Neutrophil (primary cell): ENCODE measurements at regions not wholly inside any gene's neighbourhood (a gene's known extent, or its start where the extent isn't known, plus 50 kb on each side); places are given as distances from the start of the nearest gene placed in this dataset.

Experiments
- H3K27ac ChIP-seq: fragments of 200-600 bp; sonication (generic); 2 replicates; pipeline ENCODE4 v1.5.1; 2016; ENCODE audit warnings: mild to moderate bottlenecking, moderate library complexity
- H3K27me3 ChIP-seq: fragments of 200-600 bp; sonication (generic); 2 replicates; pipeline ENCODE4 v1.6.0; 2016; ENCODE audit warnings: mild to moderate bottlenecking
- H3K36me3 ChIP-seq: fragments of 200-600 bp; sonication (generic); 2 replicates; pipeline ENCODE4 v1.5.1; 2017
- H3K4me1 ChIP-seq, 2 experiments: fragments of 200-600 bp in 1 of 2; sonication (generic) in 1 of 2; 1 replicate in 1 of 2; 2 replicates in 1 of 2; pipeline versions ENCODE4 v1.5.1 to v1.6.1; 2013 to 2016; ENCODE audit warnings: low read depth in 1 of 2, low read length in 1 of 2, mild to moderate bottlenecking in 1 of 2, moderate library complexity in 1 of 2; ENCODE audit not compliant: control insufficient read depth in 1 of 2, insufficient read depth in 1 of 2
- H3K4me3 ChIP-seq, 2 experiments: fragments of 200-600 bp in 1 of 2; sonication (generic) in 1 of 2; 1 replicate in 1 of 2; 2 replicates in 1 of 2; pipeline ENCODE4 v1.5.1; 2013 to 2016; ENCODE audit warnings: low read depth in 1 of 2, low read length in 1 of 2, mild to moderate bottlenecking in 1 of 2, moderate library complexity in 1 of 2
- H3K9me3 ChIP-seq: fragments of 200-600 bp; sonication (generic); 2 replicates; pipeline ENCODE4 v1.5.1; 2016
- TF ChIP-seq, protein P1 (sequence below): fragments of 200-600 bp; sonication (generic); IDR thresholded peaks from 2 replicates; pipeline ENCODE4 v1.5.1; 2016; ENCODE audit warnings: antibody characterized with exemption

GRCh38 chr4:129428454-129428853, 332.5 kb downstream of the C4orf33 start:
- no peak overlapping the region for H3K27ac ChIP-seq
- no peaks in the 10 kb centered on the region for H3K9me3 ChIP-seq
- TF ChIP-seq, protein P1, sequence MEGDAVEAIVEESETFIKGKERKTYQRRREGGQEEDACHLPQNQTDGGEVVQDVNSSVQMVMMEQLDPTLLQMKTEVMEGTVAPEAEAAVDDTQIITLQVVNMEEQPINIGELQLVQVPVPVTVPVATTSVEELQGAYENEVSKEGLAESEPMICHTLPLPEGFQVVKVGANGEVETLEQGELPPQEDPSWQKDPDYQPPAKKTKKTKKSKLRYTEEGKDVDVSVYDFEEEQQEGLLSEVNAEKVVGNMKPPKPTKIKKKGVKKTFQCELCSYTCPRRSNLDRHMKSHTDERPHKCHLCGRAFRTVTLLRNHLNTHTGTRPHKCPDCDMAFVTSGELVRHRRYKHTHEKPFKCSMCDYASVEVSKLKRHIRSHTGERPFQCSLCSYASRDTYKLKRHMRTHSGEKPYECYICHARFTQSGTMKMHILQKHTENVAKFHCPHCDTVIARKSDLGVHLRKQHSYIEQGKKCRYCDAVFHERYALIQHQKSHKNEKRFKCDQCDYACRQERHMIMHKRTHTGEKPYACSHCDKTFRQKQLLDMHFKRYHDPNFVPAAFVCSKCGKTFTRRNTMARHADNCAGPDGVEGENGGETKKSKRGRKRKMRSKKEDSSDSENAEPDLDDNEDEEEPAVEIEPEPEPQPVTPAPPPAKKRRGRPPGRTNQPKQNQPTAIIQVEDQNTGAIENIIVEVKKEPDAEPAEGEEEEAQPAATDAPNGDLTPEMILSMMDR, result no peak
- H3K4me3 ChIP-seq, result no peak overlapping the region
- H3K27me3 ChIP-seq, result no peaks in the 10 kb centered on the region
- no peaks in the 10 kb centered on the region for H3K36me3 ChIP-seq
- no peaks in the 10 kb centered on the region for H3K4me1 ChIP-seq

GRCh38 chr4:129429581-129430320, 333.8 kb downstream of the C4orf33 start:
- Histone ChIP-seq H3K4me3 (no peak overlapping the region), H3K27me3 (no peaks in the 10 kb centered on the region), H3K36me3 (no peaks in the 10 kb centered on the region), H3K27ac (no peak overlapping the region), H3K9me3 (no peaks in the 10 kb centered on the region), H3K4me1 (no peaks in the 10 kb centered on the region)
- TF ChIP-seq, protein P1, result no peak

DNA sequence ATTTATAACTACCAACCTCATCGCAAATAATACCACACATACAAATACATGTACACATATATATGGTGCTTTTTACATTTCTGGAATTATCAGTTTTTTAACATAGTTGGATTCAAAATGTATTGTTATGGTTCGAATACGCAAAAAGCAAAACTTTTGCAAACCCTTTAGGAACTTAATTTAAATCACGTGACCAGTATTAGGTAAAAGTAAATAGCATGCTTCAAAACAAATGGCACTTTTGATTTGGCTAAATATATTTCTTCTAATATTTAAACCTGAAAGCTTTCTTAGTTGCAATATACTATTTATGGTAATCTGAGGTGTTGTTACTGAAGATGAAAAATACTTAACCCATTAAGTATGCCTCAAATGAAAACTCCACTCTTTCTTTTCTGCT, 341.4 kb downstream of the C4orf33 start:
- H3K9me3 ChIP-seq, result no peaks in the 10 kb centered on the region
- no peak overlapping the region for H3K27ac ChIP-seq
- TF ChIP-seq, protein P1, result no peak
- H3K4me1 ChIP-seq, result no peaks in the 10 kb centered on the region
- no peak overlapping the region for H3K4me3 ChIP-seq
- no peaks in the 10 kb centered on the region for H3K27me3 ChIP-seq
- H3K36me3 ChIP-seq, result no peaks in the 10 kb centered on the region

GRCh38 chr4:129438456-129438981, 342.6 kb downstream of the C4orf33 start:
- Histone ChIP-seq H3K4me1 (no peaks in the 10 kb centered on the region), H3K27me3 (no peaks in the 10 kb centered on the region), H3K36me3 (no peaks in the 10 kb centered on the region), H3K4me3 (no peak overlapping the region), H3K9me3 (no peaks in the 10 kb centered on the region), H3K27ac (no peak overlapping the region)
- TF ChIP-seq, protein P1, result no peak

DNA sequence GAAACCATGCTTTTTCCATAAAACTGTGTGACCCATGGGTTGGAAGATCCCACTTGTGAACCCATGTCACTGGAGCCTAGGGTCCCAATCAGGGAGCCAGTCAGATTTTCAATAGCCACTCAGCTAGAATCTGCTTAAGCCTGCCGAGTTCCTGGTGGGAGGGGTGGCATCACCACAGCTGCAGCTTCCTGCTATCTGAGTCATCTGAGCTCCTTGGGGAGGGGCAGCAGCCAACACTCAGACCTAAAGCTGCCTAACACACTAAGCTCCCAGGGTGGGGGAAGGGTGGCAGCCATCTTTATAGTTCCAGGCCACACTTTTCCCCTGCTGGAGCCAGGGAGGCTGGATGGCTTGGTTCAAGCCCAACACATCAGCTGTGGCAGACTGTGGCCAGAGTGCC, 350.1 kb downstream of the C4orf33 start:
- no peak overlapping the region for H3K27ac ChIP-seq
- no peaks in the 10 kb centered on the region for H3K27me3 ChIP-seq
- no peaks in the 10 kb centered on the region for H3K36me3 ChIP-seq
- TF ChIP-seq, protein P1, result no peak
- no peaks in the 10 kb centered on the region for H3K9me3 ChIP-seq
- H3K4me3 ChIP-seq, result no peak overlapping the region
- H3K4me1 ChIP-seq, result no peaks in the 10 kb centered on the region
